ENCODE measurements at regions not wholly inside any gene's neighbourhood (a gene's known extent, or its start where the extent isn't known, plus 50 kb on each side); places are given as distances from the start of the nearest gene placed in this dataset.

- no peak overlapping the region for H3K56ac ChIP-seq (ENCODE audit: low read length)
- H2BK5ac ChIP-seq (ENCODE audit: low read length) = no peak overlapping the region
- no peak for DNase-seq
- no peaks in the 10 kb centered on the region for H3K79me2 ChIP-seq (ENCODE audit: control insufficient read depth, insufficient read depth, low read length)
- H3K9ac ChIP-seq (ENCODE audit: low read length) = no peak overlapping the region
- no peaks in the 10 kb centered on the region for H3K27me3 ChIP-seq (ENCODE audit: insufficient read depth, low read length, poor library complexity)
- WGBS (ENCODE audit: extremely low coverage, insufficient coverage, low lambda C conversion rate) = no CpG with 5 or more reads among the region's 12 CpGs
- H2BK120ac ChIP-seq (ENCODE audit: low read depth, low read length) = no peak overlapping the region
- no peak overlapping the region for H2BK15ac ChIP-seq (replicated peaks; ENCODE audit: low read depth)
- H3K18ac ChIP-seq (ENCODE audit: low read length) = no peak overlapping the region
- H3K23ac ChIP-seq (ENCODE audit: low read length) = no peak overlapping the region
- no peaks in the 10 kb centered on the region for H3K36me3 ChIP-seq (ENCODE audit: control insufficient read depth, insufficient read depth, low read length)
- H3K79me1 ChIP-seq (ENCODE audit: low read length) = no peaks in the 10 kb centered on the region
- H4K5ac ChIP-seq (ENCODE audit: low read length) = no peak overlapping the region
- no peak overlapping the region for H2AK5ac ChIP-seq (ENCODE audit: low read length)
- H3K27ac ChIP-seq (ENCODE audit: low read depth, low read length) = no peak overlapping the region
- no peak overlapping the region for H3K4me2 ChIP-seq (ENCODE audit: low read length)
- no peak overlapping the region for H3K4ac ChIP-seq (ENCODE audit: low read depth, low read length)
- H3K4me1 ChIP-seq (ENCODE audit: control insufficient read depth, low read depth, low read length) = no peaks in the 10 kb centered on the region
- no peak overlapping the region for H4K8ac ChIP-seq (ENCODE audit: low read depth, low read length)
- no peak overlapping the region for H3K4me3 ChIP-seq (ENCODE audit: low read length)
Observed at GRCh38 chr9:135280666-135281065, 193.2 kb downstream of the OLFM1 start.

- Histone ChIP-seq H4K5ac (ENCODE audit: low read length) (no peak overlapping the region), H3K27me3 (ENCODE audit: insufficient read depth, low read length, poor library complexity) (no peaks in the 10 kb centered on the region)
Observed at GRCh38 chr9:135281151-135281550, 193.7 kb downstream of the OLFM1 start.

GRCh38 chr9:135281791-135282737, 194.6 kb downstream of the OLFM1 start:
- Histone ChIP-seq H3K4me1 (ENCODE audit: control insufficient read depth, low read depth, low read length) (no peaks in the 10 kb centered on the region), H3K4me2 (ENCODE audit: low read length) (no peak overlapping the region), H3K27ac (ENCODE audit: low read depth, low read length) (no peak overlapping the region), H2BK5ac (ENCODE audit: low read length) (no peak overlapping the region), H3K36me3 (ENCODE audit: control insufficient read depth, insufficient read depth, low read length) (no peaks in the 10 kb centered on the region), H3K27me3 (ENCODE audit: insufficient read depth, low read length, poor library complexity) (no peaks in the 10 kb centered on the region), H2BK15ac (replicated peaks; ENCODE audit: low read depth) (no peak overlapping the region), H4K5ac (ENCODE audit: low read length) (no peak overlapping the region), H3K56ac (ENCODE audit: low read length) (no peak overlapping the region), H3K4ac (ENCODE audit: low read depth, low read length) (no peak overlapping the region), H2AK5ac (ENCODE audit: low read length) (no peak overlapping the region), H3K79me2 (ENCODE audit: control insufficient read depth, insufficient read depth, low read length) (no peaks in the 10 kb centered on the region), H2BK120ac (ENCODE audit: low read depth, low read length) (no peak overlapping the region), H4K8ac (ENCODE audit: low read depth, low read length) (no peak overlapping the region), H3K23ac (ENCODE audit: low read length) (no peak overlapping the region), H3K9ac (ENCODE audit: low read length) (no peak overlapping the region), H3K79me1 (ENCODE audit: low read length) (no peaks in the 10 kb centered on the region), H3K18ac (ENCODE audit: low read length) (no peak overlapping the region), H3K4me3 (ENCODE audit: low read length) (no peak overlapping the region)
- no CpG with 5 or more reads among the region's 24 CpGs for WGBS (ENCODE audit: extremely low coverage, insufficient coverage, low lambda C conversion rate)
- no peak for DNase-seq

More at GRCh38 chr9:135281151-135281550, 193.7 kb downstream of the OLFM1 start:
- Histone ChIP-seq H4K8ac (ENCODE audit: low read depth, low read length) (no peak overlapping the region), H3K79me1 (ENCODE audit: low read length) (no peaks in the 10 kb centered on the region), H2BK120ac (ENCODE audit: low read depth, low read length) (no peak overlapping the region), H3K23ac (ENCODE audit: low read length) (no peak overlapping the region), H3K18ac (ENCODE audit: low read length) (no peak overlapping the region), H3K27ac (ENCODE audit: low read depth, low read length) (no peak overlapping the region), H3K79me2 (ENCODE audit: control insufficient read depth, insufficient read depth, low read length) (no peaks in the 10 kb centered on the region), H2BK15ac (replicated peaks; ENCODE audit: low read depth) (no peak overlapping the region), H3K4me3 (ENCODE audit: low read length) (no peak overlapping the region), H3K36me3 (ENCODE audit: control insufficient read depth, insufficient read depth, low read length) (no peaks in the 10 kb centered on the region), H3K56ac (ENCODE audit: low read length) (no peak overlapping the region), H2AK5ac (ENCODE audit: low read length) (no peak overlapping the region), H3K4me2 (ENCODE audit: low read length) (no peak overlapping the region), H3K9ac (ENCODE audit: low read length) (no peak overlapping the region), H3K4ac (ENCODE audit: low read depth, low read length) (no peak overlapping the region), H2BK5ac (ENCODE audit: low read length) (no peak overlapping the region), H3K4me1 (ENCODE audit: control insufficient read depth, low read depth, low read length) (no peaks in the 10 kb centered on the region)
- DNase-seq = peak; percentile 22
- WGBS (ENCODE audit: extremely low coverage, insufficient coverage, low lambda C conversion rate) = no CpG with 5 or more reads among the region's 8 CpGs

- Histone ChIP-seq H2BK15ac (replicated peaks; ENCODE audit: low read depth) (no peak overlapping the region), H2BK5ac (ENCODE audit: low read length) (no peak overlapping the region), H3K23ac (ENCODE audit: low read length) (no peak overlapping the region), H3K4me3 (ENCODE audit: low read length) (no peak overlapping the region), H3K4ac (ENCODE audit: low read depth, low read length) (no peak overlapping the region), H3K18ac (ENCODE audit: low read length) (no peak overlapping the region), H3K56ac (ENCODE audit: low read length) (no peak overlapping the region), H3K4me2 (ENCODE audit: low read length) (no peak overlapping the region), H3K27ac (ENCODE audit: low read depth, low read length) (no peak overlapping the region), H3K79me2 (ENCODE audit: control insufficient read depth, insufficient read depth, low read length) (no peaks in the 10 kb centered on the region), H3K4me1 (ENCODE audit: control insufficient read depth, low read depth, low read length) (no peaks in the 10 kb centered on the region), H3K9ac (ENCODE audit: low read length) (no peak overlapping the region), H4K5ac (ENCODE audit: low read length) (no peak overlapping the region), H2BK120ac (ENCODE audit: low read depth, low read length) (no peak overlapping the region), H4K8ac (ENCODE audit: low read depth, low read length) (no peak overlapping the region), H3K79me1 (ENCODE audit: low read length) (no peaks in the 10 kb centered on the region), H3K36me3 (ENCODE audit: control insufficient read depth, insufficient read depth, low read length) (no peaks in the 10 kb centered on the region), H2AK5ac (ENCODE audit: low read length) (no peak overlapping the region), H3K27me3 (ENCODE audit: insufficient read depth, low read length, poor library complexity) (no peaks in the 10 kb centered on the region)
- no peak for DNase-seq
- WGBS (ENCODE audit: extremely low coverage, insufficient coverage, low lambda C conversion rate) = no CpG with 5 or more reads among the region's 4 CpGs
Observed at GRCh38 chr9:135282808-135283207, 195.3 kb downstream of the OLFM1 start.

- H2BK15ac ChIP-seq (replicated peaks; ENCODE audit: low read depth) = no peak overlapping the region
- no peak overlapping the region for H4K5ac ChIP-seq (ENCODE audit: low read length)
- no peaks in the 10 kb centered on the region for H3K79me2 ChIP-seq (ENCODE audit: control insufficient read depth, insufficient read depth, low read length)
- DNase-seq = no peak
- no peak overlapping the region for H3K23ac ChIP-seq (ENCODE audit: low read length)
- no peaks in the 10 kb centered on the region for H3K27me3 ChIP-seq (ENCODE audit: insufficient read depth, low read length, poor library complexity)
- no peaks in the 10 kb centered on the region for H3K79me1 ChIP-seq (ENCODE audit: low read length)
- no peak overlapping the region for H3K4me2 ChIP-seq (ENCODE audit: low read length)
- no CpG with 5 or more reads among the region's 15 CpGs for WGBS (ENCODE audit: extremely low coverage, insufficient coverage, low lambda C conversion rate)
- no peak overlapping the region for H2AK5ac ChIP-seq (ENCODE audit: low read length)
- no peak overlapping the region for H3K27ac ChIP-seq (ENCODE audit: low read depth, low read length)
- H3K56ac ChIP-seq (ENCODE audit: low read length) = no peak overlapping the region
- no peak overlapping the region for H3K4ac ChIP-seq (ENCODE audit: low read depth, low read length)
- no peak overlapping the region for H3K9ac ChIP-seq (ENCODE audit: low read length)
- no peak overlapping the region for H3K18ac ChIP-seq (ENCODE audit: low read length)
- no peak overlapping the region for H3K4me3 ChIP-seq (ENCODE audit: low read length)
- H3K36me3 ChIP-seq (ENCODE audit: control insufficient read depth, insufficient read depth, low read length) = no peaks in the 10 kb centered on the region
- no peak overlapping the region for H2BK5ac ChIP-seq (ENCODE audit: low read length)
- H3K4me1 ChIP-seq (ENCODE audit: control insufficient read depth, low read depth, low read length) = no peaks in the 10 kb centered on the region
- H4K8ac ChIP-seq (ENCODE audit: low read depth, low read length) = no peak overlapping the region
- H2BK120ac ChIP-seq (ENCODE audit: low read depth, low read length) = no peak overlapping the region
Observed at GRCh38 chr9:135283671-135284070, 195.9 kb upstream of the PPP1R26 start.
